HEK293 (cell line): ENCODE measurements at regions not wholly inside any gene's neighbourhood (a gene's known extent, or its start where the extent isn't known, plus 50 kb on each side); places are given as distances from the start of the nearest gene placed in this dataset.

Experiments
- CTCF ChIA-PET: fragments of 350-600 bp; formaldehyde crosslinking; extraction: SDS; loops from one replicate; lab custom pipeline; 2021; ENCODE audit warnings: antibody characterized with exemption; lab: Yijun Ruan, JAX
- POLR2A ChIA-PET: fragments of 300-600 bp; formaldehyde crosslinking; extraction: SDS; loops from one replicate; lab custom pipeline; 2020; ENCODE audit warnings: antibody characterized with exemption, inconsistent platforms; lab: Yijun Ruan, JAX
- H3K27ac ChIP-seq: fragments of 200-500 bp; sonication (Bioruptor generic); 2 replicates; pipeline ENCODE4 v1.5.1; 2014; ENCODE audit warnings: low read depth, low read length, control low read depth, inconsistent platforms; ENCODE audit errors: extremely low read depth
- H3K36me3 ChIP-seq, 2 experiments: fragments of 200-500 bp in 1 of 2; sonication (Bioruptor generic) in 1 of 2; 1 replicate in 1 of 2; 2 replicates in 1 of 2; pipeline ENCODE4 v1.5.1; 2014 to 2017; ENCODE audit warnings: inconsistent platforms in 2 of 2, low read length in 2 of 2; ENCODE audit not compliant: control insufficient read depth in 2 of 2, insufficient read depth in 1 of 2
- H3K4me1 ChIP-seq: fragments of 200-500 bp; sonication (Bioruptor generic); 2 replicates; pipeline ENCODE4 v1.5.1; 2014; ENCODE audit warnings: mild to moderate bottlenecking, low read length, inconsistent platforms; ENCODE audit not compliant: control insufficient read depth, insufficient read depth
- H3K4me3 ChIP-seq: 2 replicates; pipeline ENCODE4 v1.5.1; 2011; ENCODE audit warnings: low read depth, mild to moderate bottlenecking, control low read depth, low read length, moderate library complexity
- H3K9me3 ChIP-seq: fragments of 200-500 bp; sonication (Bioruptor generic); 2 replicates; pipeline ENCODE4 v1.5.1; 2014; ENCODE audit warnings: low read depth, low read length, inconsistent platforms; ENCODE audit not compliant: control insufficient read depth, insufficient read depth
- BCL11A ChIP-seq: fragments of 450-650 bp; formaldehyde crosslinking; IDR thresholded peaks from 2 replicates; pipeline ENCODE4 v1.5.1; 2016; ENCODE audit warnings: low read depth, missing biosample characterization, missing genetic modification characterization
- GLIS1 ChIP-seq: fragments of 450-650 bp; formaldehyde crosslinking; IDR thresholded peaks from 2 replicates; pipeline ENCODE4 v1.5.1; 2016; ENCODE audit warnings: missing biosample characterization, missing genetic modification characterization
- HOXD13 ChIP-seq: sonication (generic); formaldehyde crosslinking; IDR thresholded peaks from 2 replicates; pipeline ENCODE4 v1.8.0; 2022; ENCODE audit warnings: missing genetic modification reagents, borderline replicate concordance
- KLF1 ChIP-seq: fragments of 450-650 bp; formaldehyde crosslinking; IDR thresholded peaks from 2 replicates; pipeline ENCODE4 v1.5.1; 2016; ENCODE audit warnings: missing biosample characterization, missing genetic modification characterization
- KLF8 ChIP-seq: fragments of 450-650 bp; formaldehyde crosslinking; IDR thresholded peaks from 2 replicates; pipeline ENCODE4 v1.5.1; 2016; ENCODE audit warnings: missing biosample characterization, missing genetic modification characterization
- OVOL3 ChIP-seq: fragments of 450-650 bp; formaldehyde crosslinking; IDR thresholded peaks from 2 replicates; pipeline ENCODE4 v1.5.1; 2016; ENCODE audit warnings: missing biosample characterization, missing genetic modification characterization
- PRDM10 ChIP-seq: fragments of 450-650 bp; formaldehyde crosslinking; IDR thresholded peaks from 2 replicates; pipeline ENCODE4 v1.5.1; 2016; ENCODE audit warnings: missing biosample characterization, missing genetic modification characterization
- SCRT1 ChIP-seq: fragments of 450-650 bp; formaldehyde crosslinking; IDR thresholded peaks from 2 replicates; pipeline ENCODE4 v1.5.1; 2016; ENCODE audit warnings: missing biosample characterization, missing genetic modification characterization, borderline replicate concordance
- SETDB1 ChIP-seq: IDR thresholded peaks from one replicate; pipeline ENCODE4 v1.6.1; 2017; ENCODE audit warnings: mild to moderate bottlenecking, low read length, moderate library complexity, mixed read lengths; ENCODE audit not compliant: insufficient read length
- ZBTB21 ChIP-seq: fragments of 450-650 bp; formaldehyde crosslinking; IDR thresholded peaks from 2 replicates; pipeline ENCODE4 v1.5.1; 2017; ENCODE audit warnings: missing biosample characterization, missing genetic modification characterization
- ZFP41 ChIP-seq: fragments of 450-650 bp; formaldehyde crosslinking; IDR thresholded peaks from 2 replicates; pipeline ENCODE4 v1.5.1; 2016; ENCODE audit warnings: missing biosample characterization, missing genetic modification characterization, borderline replicate concordance
- ZIC2 ChIP-seq: fragments of 450-650 bp; formaldehyde crosslinking; IDR thresholded peaks from 2 replicates; pipeline ENCODE4 v1.5.1; 2016; ENCODE audit warnings: missing biosample characterization, missing genetic modification characterization
- ZNF121 ChIP-seq: fragments of 450-650 bp; formaldehyde crosslinking; IDR thresholded peaks from 2 replicates; pipeline ENCODE4 v1.5.1; 2016; ENCODE audit warnings: missing biosample characterization, missing genetic modification characterization
- ZNF132 ChIP-seq: fragments of 450-650 bp; formaldehyde crosslinking; IDR thresholded peaks from 2 replicates; pipeline ENCODE4 v1.5.1; 2017; ENCODE audit warnings: missing biosample characterization, missing genetic modification characterization, borderline replicate concordance
- ZNF274 ChIP-seq, 2 experiments: fragments of 200-500 bp in 1 of 2; fragments of 450-650 bp in 1 of 2; sonication (Bioruptor generic) in 1 of 2; formaldehyde crosslinking in 1 of 2; IDR thresholded peaks; 2 replicates each; pipeline versions ENCODE4 v1.5.1 to v1.6.1; 2014 to 2016; ENCODE audit warnings: borderline replicate concordance in 1 of 2, inconsistent platforms in 1 of 2, low read length in 1 of 2, missing biosample characterization in 1 of 2, missing genetic modification characterization in 1 of 2
- ZNF280C ChIP-seq: fragments of 450-650 bp; formaldehyde crosslinking; IDR thresholded peaks from 2 replicates; pipeline ENCODE4 v1.5.1; 2016; ENCODE audit warnings: missing biosample characterization, missing genetic modification characterization
- ZNF311 ChIP-seq: fragments of 450-650 bp; formaldehyde crosslinking; IDR thresholded peaks from 2 replicates; pipeline ENCODE4 v1.5.1; 2017; ENCODE audit warnings: missing biosample characterization, missing genetic modification characterization, borderline replicate concordance
- ZNF623 ChIP-seq: fragments of 450-650 bp; formaldehyde crosslinking; IDR thresholded peaks from 2 replicates; pipeline ENCODE4 v1.5.1; 2016; ENCODE audit warnings: missing biosample characterization, missing genetic modification characterization
- ZNF626 ChIP-seq: fragments of 450-650 bp; sonication (Bioruptor Pico); formaldehyde crosslinking; IDR thresholded peaks from 2 replicates; pipeline ENCODE4 v1.5.1; 2018; ENCODE audit warnings: missing biosample characterization, missing genetic modification characterization, inconsistent platforms
- ZNF654 ChIP-seq: fragments of 450-650 bp; formaldehyde crosslinking; IDR thresholded peaks from 2 replicates; pipeline ENCODE4 v1.5.1; 2016; ENCODE audit warnings: low read depth, missing biosample characterization, missing genetic modification characterization
- ZNF660 ChIP-seq: fragments of 450-650 bp; IDR thresholded peaks from 2 replicates; pipeline ENCODE4 v1.5.1; 2018; ENCODE audit warnings: missing biosample characterization, mild to moderate bottlenecking, missing genetic modification characterization
- ZNF664 ChIP-seq: fragments of 450-650 bp; formaldehyde crosslinking; IDR thresholded peaks from 2 replicates; pipeline ENCODE4 v1.5.1; 2016; ENCODE audit warnings: missing biosample characterization, missing genetic modification characterization
- ZNF776 ChIP-seq: fragments of 450-650 bp; formaldehyde crosslinking; IDR thresholded peaks from 2 replicates; pipeline ENCODE4 v1.5.0; 2017; ENCODE audit warnings: missing biosample characterization, missing genetic modification characterization, borderline replicate concordance
- TF ChIP-seq, protein P1 (sequence below): fragments of 450-650 bp; formaldehyde crosslinking; conservative IDR thresholded peaks from 2 replicates; pipeline ENCODE4 v1.5.1; 2016; ENCODE audit warnings: low read depth, missing biosample characterization, missing genetic modification characterization

GRCh38 chr12:24045816-24046257, 96.4 kb upstream of the SOX5 start (continued):
- no peak for TF ChIP-seq ZNF280C (tag by site-specific recombination)
- TF ChIP-seq KLF1 (tag by site-specific recombination): no peak
- no peak for TF ChIP-seq ZFP41 (tag by site-specific recombination)
- no peak for TF ChIP-seq ZNF660 (tag by site-specific recombination)
- TF ChIP-seq ZNF664 (tag by site-specific recombination): no peak
- TF ChIP-seq PRDM10 (tag by site-specific recombination): peak; percentile 81

DNA sequence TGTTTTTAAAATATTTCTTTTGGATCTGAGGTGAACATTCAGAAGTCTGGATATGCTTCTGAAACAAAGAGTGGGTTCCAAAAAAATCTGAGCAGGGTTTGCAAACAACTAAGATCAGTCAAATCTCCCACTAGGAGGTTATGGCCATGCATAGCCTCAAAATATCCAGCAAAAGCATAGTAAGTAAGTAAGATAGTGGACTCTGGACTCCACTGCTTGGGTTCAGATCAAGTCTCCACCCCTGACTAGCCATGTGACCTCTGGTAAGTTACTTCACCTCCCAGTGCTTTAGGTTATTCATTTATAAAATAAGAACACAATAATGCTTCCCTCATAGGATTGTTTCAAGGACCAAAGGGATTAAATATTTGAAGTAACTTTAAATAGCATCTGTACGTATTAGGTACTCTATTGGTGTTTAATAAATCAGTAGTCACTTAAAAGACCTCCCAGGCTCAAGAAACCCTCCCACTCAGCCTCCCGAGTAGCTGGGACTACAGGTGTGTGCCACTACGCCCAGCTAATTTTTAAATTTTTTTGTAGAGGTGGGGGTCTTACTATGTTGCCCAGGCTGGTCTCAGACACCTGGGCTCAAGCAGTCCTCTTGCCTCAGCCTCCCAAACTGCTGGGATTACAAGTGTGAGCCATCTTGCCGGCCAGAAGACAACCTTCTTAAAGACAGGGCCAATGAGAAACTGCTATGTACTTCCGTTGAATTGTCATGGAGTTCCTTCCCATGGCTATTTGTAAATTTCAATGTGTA, 95.7 kb upstream of the SOX5 start:
- no peak overlapping the region for H3K27ac ChIP-seq

More for the DNA sequence above, 95.7 kb upstream of the SOX5 start:
- Histone ChIP-seq H3K9me3 (no peaks in the 10 kb centered on the region), H3K4me1 (peaks cover 5% of the 10 kb centered on the region), H3K36me3 (no peaks in the 10 kb centered on the region), H3K4me3 (no peak overlapping the region)
- no peak for TF ChIP-seq ZBTB21
- TF ChIP-seq GLIS1 (tag by site-specific recombination): no peak
- no peak for TF ChIP-seq ZNF274 (IDR thresholded peaks at IDR 0.05; ENCODE audit: low read length)
- TF ChIP-seq ZNF274 (tag by site-specific recombination; IDR thresholded peaks at IDR 0.05; ENCODE audit: borderline replicate concordance): no peak
- TF ChIP-seq HOXD13: no peak
- no peak for TF ChIP-seq KLF8 (tag by site-specific recombination)
- no peak for TF ChIP-seq ZNF132 (tag by site-specific recombination)
- no peak for TF ChIP-seq ZNF654 (tag by site-specific recombination)
- no peak for TF ChIP-seq OVOL3 (tag by site-specific recombination)
- TF ChIP-seq SETDB1: no peak
- TF ChIP-seq ZNF121 (tag by site-specific recombination): no peak
- TF ChIP-seq BCL11A (tag by site-specific recombination): no peak
- no peak for TF ChIP-seq ZIC2
- no peak for TF ChIP-seq ZNF311 (tag by site-specific recombination)
- TF ChIP-seq ZNF623 (tag by site-specific recombination): no peak
- TF ChIP-seq ZNF776 (tag by site-specific recombination): no peak
- no peak for TF ChIP-seq ZNF626 (tag by site-specific recombination)
- no peak for TF ChIP-seq SCRT1 (tag by site-specific recombination)
- TF ChIP-seq, protein P1, sequence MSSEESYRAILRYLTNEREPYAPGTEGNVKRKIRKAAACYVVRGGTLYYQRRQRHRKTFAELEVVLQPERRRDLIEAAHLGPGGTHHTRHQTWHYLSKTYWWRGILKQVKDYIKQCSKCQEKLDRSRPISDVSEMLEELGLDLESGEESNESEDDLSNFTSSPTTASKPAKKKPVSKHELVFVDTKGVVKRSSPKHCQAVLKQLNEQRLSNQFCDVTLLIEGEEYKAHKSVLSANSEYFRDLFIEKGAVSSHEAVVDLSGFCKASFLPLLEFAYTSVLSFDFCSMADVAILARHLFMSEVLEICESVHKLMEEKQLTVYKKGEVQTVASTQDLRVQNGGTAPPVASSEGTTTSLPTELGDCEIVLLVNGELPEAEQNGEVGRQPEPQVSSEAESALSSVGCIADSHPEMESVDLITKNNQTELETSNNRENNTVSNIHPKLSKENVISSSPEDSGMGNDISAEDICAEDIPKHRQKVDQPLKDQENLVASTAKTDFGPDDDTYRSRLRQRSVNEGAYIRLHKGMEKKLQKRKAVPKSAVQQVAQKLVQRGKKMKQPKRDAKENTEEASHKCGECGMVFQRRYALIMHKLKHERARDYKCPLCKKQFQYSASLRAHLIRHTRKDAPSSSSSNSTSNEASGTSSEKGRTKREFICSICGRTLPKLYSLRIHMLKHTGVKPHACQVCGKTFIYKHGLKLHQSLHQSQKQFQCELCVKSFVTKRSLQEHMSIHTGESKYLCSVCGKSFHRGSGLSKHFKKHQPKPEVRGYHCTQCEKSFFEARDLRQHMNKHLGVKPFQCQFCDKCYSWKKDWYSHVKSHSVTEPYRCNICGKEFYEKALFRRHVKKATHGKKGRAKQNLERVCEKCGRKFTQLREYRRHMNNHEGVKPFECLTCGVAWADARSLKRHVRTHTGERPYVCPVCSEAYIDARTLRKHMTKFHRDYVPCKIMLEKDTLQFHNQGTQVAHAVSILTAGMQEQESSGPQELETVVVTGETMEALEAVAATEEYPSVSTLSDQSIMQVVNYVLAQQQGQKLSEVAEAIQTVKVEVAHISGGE (tag by site-specific recombination): no peak
- POLR2A ChIA-PET: interaction anchor here (0.6 kb wide), 1 partner anchor 11 kb away, joined by 4 read pairs; no protein-coding TSS in a partner anchor
- CTCF ChIA-PET: interaction anchor here (0.6 kb wide), 1 partner anchor 41 kb away, joined by 3 read pairs; no protein-coding TSS in a partner anchor
